RWPE2 (cell line): ENCODE measurements at regions not wholly inside any gene's neighbourhood (a gene's known extent, or its start where the extent isn't known, plus 50 kb on each side); places are given as distances from the start of the nearest gene placed in this dataset.

Experiments used
- ATAC-seq: fragments of 200-7000 bp; cut with Tn5 transposase; 3 replicates; pipeline ENCODE4 v1.9.1; 2021; ENCODE audit warnings: low read depth
- DNase-seq: peaks from one replicate; pipeline ENCODE4 v3.0.0-alpha.2; 2020; ENCODE audit warnings: low spot score
- H3K27ac ChIP-seq: fragments of 450-650 bp; 2 replicates; pipeline ENCODE4 v1.5.1; 2017; ENCODE audit warnings: mild to moderate bottlenecking; ENCODE audit not compliant: poor library complexity, severe bottlenecking
- H3K27me3 ChIP-seq: fragments of 250-450 bp; sonication (Bioruptor Pico); 2 replicates; pipeline ENCODE4 v1.5.1; 2021; ENCODE audit warnings: mild to moderate bottlenecking, moderate library complexity; ENCODE audit not compliant: insufficient read depth, poor library complexity, severe bottlenecking
- H3K36me3 ChIP-seq: fragments of 250-450 bp; sonication (Bioruptor Pico); 2 replicates; pipeline ENCODE4 v1.5.1; 2020; ENCODE audit warnings: low read depth, mild to moderate bottlenecking, moderate library complexity
- H3K4me1 ChIP-seq: fragments of 250-450 bp; sonication (Bioruptor Pico); 2 replicates; pipeline ENCODE4 v1.5.1; 2021; ENCODE audit warnings: mild to moderate bottlenecking, moderate library complexity; ENCODE audit not compliant: insufficient read depth, poor library complexity, severe bottlenecking
- H3K4me3 ChIP-seq: fragments of 250-450 bp; sonication (Bioruptor Pico); 2 replicates; pipeline ENCODE4 v1.5.1; 2021; ENCODE audit warnings: mild to moderate bottlenecking, moderate library complexity; ENCODE audit not compliant: severe bottlenecking
- H3K9me3 ChIP-seq: fragments of 250-450 bp; sonication (Bioruptor Pico); 2 replicates; pipeline ENCODE4 v1.5.1; 2021; ENCODE audit warnings: mild to moderate bottlenecking, moderate library complexity; ENCODE audit not compliant: severe bottlenecking
- TF ChIP-seq, protein P1 (sequence below): fragments of 450-650 bp; IDR thresholded peaks from one replicate; pipeline ENCODE4 v1.5.1; 2017; ENCODE audit warnings: mild to moderate bottlenecking, moderate library complexity; ENCODE audit not compliant: poor library complexity, severe bottlenecking

DNA sequence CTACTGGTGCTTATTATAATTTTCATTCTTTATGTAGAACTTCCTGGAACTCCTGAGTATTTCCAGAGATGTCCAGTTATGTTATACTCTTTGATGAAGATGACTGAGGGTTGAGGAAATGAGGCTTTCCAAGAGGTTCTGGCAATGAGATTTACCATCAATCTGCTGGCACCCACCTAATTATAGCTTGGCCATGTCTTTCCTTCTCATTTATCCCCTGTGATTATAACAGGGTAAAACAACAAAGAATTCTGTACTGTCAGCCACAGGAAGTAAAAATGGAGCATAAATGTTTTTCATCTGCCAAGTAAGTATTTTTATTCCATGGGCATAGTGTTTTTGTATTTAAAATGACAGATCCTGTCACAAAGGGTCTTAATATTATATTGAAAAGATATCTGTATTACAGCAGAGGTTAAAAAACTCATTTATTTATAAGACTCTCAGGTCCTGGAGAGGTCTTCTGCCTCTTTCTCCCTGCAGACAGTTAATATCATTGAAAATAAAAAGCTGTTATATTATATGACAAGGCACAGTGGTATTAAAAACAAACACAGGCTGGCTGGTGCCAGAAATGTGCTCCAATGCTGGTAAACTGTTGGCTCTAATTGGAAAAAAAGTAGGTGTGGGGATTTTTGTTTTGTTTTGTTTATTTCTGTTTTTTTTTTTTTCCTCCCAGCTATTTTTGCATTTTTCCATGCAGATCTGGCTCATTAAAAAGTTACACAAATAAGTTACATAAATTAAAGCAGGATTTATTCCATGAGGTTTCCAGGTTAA lies 1764.1 kb upstream of the CELF4 start:
- ATAC-seq (no peak), DNase-seq (no peak)
- Histone ChIP-seq H3K27me3 (no peaks in the 10 kb centered on the region), H3K9me3 (no peaks in the 10 kb centered on the region), H3K27ac (no peak overlapping the region), H3K36me3 (no peaks in the 10 kb centered on the region), H3K4me1 (no peaks in the 10 kb centered on the region), H3K4me3 (no peak overlapping the region)
- TF ChIP-seq, protein P1, sequence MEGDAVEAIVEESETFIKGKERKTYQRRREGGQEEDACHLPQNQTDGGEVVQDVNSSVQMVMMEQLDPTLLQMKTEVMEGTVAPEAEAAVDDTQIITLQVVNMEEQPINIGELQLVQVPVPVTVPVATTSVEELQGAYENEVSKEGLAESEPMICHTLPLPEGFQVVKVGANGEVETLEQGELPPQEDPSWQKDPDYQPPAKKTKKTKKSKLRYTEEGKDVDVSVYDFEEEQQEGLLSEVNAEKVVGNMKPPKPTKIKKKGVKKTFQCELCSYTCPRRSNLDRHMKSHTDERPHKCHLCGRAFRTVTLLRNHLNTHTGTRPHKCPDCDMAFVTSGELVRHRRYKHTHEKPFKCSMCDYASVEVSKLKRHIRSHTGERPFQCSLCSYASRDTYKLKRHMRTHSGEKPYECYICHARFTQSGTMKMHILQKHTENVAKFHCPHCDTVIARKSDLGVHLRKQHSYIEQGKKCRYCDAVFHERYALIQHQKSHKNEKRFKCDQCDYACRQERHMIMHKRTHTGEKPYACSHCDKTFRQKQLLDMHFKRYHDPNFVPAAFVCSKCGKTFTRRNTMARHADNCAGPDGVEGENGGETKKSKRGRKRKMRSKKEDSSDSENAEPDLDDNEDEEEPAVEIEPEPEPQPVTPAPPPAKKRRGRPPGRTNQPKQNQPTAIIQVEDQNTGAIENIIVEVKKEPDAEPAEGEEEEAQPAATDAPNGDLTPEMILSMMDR = no peak

DNA sequence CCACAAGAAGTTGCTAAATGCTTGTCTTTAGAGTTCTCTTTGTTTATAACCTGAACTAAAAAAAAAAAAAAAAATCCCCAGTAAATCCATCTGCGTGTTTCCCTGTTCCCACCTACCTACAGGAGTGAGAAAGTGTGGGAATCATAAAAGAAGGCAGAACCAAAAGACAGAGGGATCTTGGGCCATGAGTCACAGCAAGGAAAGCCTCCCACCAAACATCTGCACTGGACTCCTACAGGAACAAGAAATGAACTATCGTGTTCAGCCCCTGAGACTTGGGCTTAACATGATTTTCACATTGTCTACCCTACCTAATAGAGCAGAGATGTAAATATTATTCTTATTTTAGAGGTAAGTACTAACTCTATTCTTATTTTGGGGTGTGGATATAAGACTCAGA lies 1761.2 kb upstream of the CELF4 start:
- no peak overlapping the region for H3K27ac ChIP-seq
- H3K9me3 ChIP-seq = no peaks in the 10 kb centered on the region
- no peak overlapping the region for H3K4me3 ChIP-seq
- H3K36me3 ChIP-seq = no peaks in the 10 kb centered on the region
- H3K4me1 ChIP-seq = no peaks in the 10 kb centered on the region
- TF ChIP-seq, protein P1 = no peak
- no peak for ATAC-seq
- H3K27me3 ChIP-seq = no peaks in the 10 kb centered on the region
- no peak for DNase-seq

DNA sequence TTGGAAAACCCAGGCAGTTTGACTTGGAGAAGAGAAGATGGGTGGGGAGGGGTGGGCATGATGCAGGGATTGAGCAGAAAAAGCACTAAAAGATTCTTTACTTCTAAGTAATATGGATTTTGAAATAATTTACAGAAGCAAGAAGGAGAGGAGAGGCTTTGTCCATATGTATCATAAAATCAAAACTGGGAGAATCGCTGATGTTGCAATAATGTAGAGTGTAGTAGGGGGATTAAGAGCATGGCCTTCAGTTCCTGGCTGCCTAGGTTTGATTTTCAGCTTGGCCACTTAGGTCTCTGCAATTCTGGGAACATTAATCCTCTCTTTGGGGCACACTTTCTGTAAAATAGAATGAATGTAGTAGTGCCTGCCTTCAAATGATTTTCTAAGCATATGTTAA lies 1760.4 kb upstream of the CELF4 start:
- TF ChIP-seq, protein P1 = no peak

DNA sequence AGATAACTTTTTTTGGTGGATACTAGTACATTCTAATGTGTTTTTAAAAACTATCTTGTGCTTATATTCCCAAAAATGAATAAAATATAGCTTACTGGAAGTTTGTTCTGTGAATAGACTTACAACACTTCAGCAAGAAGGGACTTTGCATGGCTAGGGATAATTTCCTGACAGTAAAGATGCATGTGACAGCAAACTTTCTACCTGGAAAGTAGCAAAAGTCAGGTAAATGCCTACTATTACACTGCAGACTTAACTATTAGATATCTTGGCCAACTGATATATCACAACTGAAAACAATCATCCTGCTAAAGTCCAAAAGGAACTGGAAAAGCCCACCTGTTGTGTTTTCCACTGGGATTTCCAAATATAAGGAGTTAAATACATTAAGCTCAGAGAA lies 1753.5 kb upstream of the CELF4 start:
- no peak for ATAC-seq
- H3K36me3 ChIP-seq = no peaks in the 10 kb centered on the region
- H3K4me3 ChIP-seq = no peak overlapping the region
- no peak overlapping the region for H3K27ac ChIP-seq
- TF ChIP-seq, protein P1 = no peak
- no peaks in the 10 kb centered on the region for H3K27me3 ChIP-seq
- DNase-seq = no peak
- no peaks in the 10 kb centered on the region for H3K9me3 ChIP-seq
- H3K4me1 ChIP-seq = no peaks in the 10 kb centered on the region

More for the DNA sequence above, 1760.4 kb upstream of the CELF4 start:
- DNase-seq (no peak), ATAC-seq (no peak)
- H3K36me3 ChIP-seq = no peaks in the 10 kb centered on the region
- no peaks in the 10 kb centered on the region for H3K27me3 ChIP-seq
- no peaks in the 10 kb centered on the region for H3K9me3 ChIP-seq
- no peak overlapping the region for H3K4me3 ChIP-seq
- no peak overlapping the region for H3K27ac ChIP-seq
- H3K4me1 ChIP-seq = no peaks in the 10 kb centered on the region

DNA sequence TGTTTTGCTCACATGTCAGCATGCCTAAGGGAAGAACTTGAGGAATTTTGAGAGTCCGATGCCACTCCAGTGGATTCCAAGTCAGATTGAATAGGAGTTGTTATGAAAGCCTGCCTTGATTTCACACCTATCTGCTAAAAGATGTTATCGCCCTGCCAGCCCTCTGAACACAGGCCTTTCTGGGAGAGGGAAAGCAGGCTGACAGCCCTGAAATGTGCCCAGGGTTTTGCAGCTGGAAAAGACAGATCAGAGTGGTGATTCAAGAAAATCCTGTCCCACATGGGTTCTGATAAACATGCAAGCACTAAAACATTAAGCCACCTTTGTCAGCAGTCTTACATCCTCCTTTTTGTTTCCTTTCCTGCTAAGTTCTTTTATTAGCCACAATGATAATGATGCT lies 1752.9 kb upstream of the CELF4 start:
- TF ChIP-seq, protein P1 = no peak

More for the DNA sequence above, 1752.9 kb upstream of the CELF4 start:
- ATAC-seq = no peak
- Histone ChIP-seq H3K27me3 (no peaks in the 10 kb centered on the region), H3K9me3 (no peaks in the 10 kb centered on the region), H3K27ac (no peak overlapping the region), H3K4me1 (no peaks in the 10 kb centered on the region), H3K36me3 (no peaks in the 10 kb centered on the region), H3K4me3 (no peak overlapping the region)
- DNase-seq = no peak
